ENCODE measurements at regions not wholly inside any gene's neighbourhood (a gene's known extent, or its start where the extent isn't known, plus 50 kb on each side); places are given as distances from the start of the nearest gene placed in this dataset.

- DNase-seq = no peak
Measured at GRCh38 chr3:79910337-79910736, 142.5 kb upstream of the ROBO1 start.

- DNase-seq = no peak
Measured at GRCh38 chr3:79906106-79906505, 138.3 kb upstream of the ROBO1 start.

GRCh38 chr3:79902151-79902550, 134.4 kb upstream of the ROBO1 start:
- no peak for DNase-seq

- DNase-seq = no peak
Measured at GRCh38 chr3:79898907-79899306, 131.1 kb upstream of the ROBO1 start.

GRCh38 chr3:79896086-79896485, 128.3 kb upstream of the ROBO1 start:
- DNase-seq = no peak

- DNase-seq = no peak
Measured at GRCh38 chr3:79887213-79887612, 119.4 kb upstream of the ROBO1 start.

GRCh38 chr3:79886204-79886603, 118.4 kb upstream of the ROBO1 start:
- no peak for DNase-seq

- no peak for DNase-seq
Measured at GRCh38 chr3:79885407-79885806, 117.6 kb upstream of the ROBO1 start.

- no peak for DNase-seq
Measured at GRCh38 chr3:79884354-79884753, 116.6 kb upstream of the ROBO1 start.

GRCh38 chr3:79881431-79881830, 113.6 kb upstream of the ROBO1 start:
- no peak for DNase-seq

GRCh38 chr3:79878708-79879107, 110.9 kb upstream of the ROBO1 start:
- DNase-seq = no peak

GRCh38 chr3:79874646-79875045, 106.8 kb upstream of the ROBO1 start:
- no peak for DNase-seq

- DNase-seq = no peak
Measured at GRCh38 chr3:79872483-79872882, 104.7 kb upstream of the ROBO1 start.

- no peak for DNase-seq
Measured at GRCh38 chr3:79871656-79872055, 103.9 kb upstream of the ROBO1 start.

GRCh38 chr3:79870313-79870620, 102.5 kb upstream of the ROBO1 start:
- no peak for DNase-seq

- DNase-seq = no peak
Measured at GRCh38 chr3:79869461-79870312, 101.9 kb upstream of the ROBO1 start.

GRCh38 chr3:79866162-79866561, 98.4 kb upstream of the ROBO1 start:
- DNase-seq = no peak

- DNase-seq = no peak
Measured at GRCh38 chr3:79864077-79864476, 96.3 kb upstream of the ROBO1 start.

- no peak for DNase-seq
Measured at GRCh38 chr3:79848876-79849275, 81.1 kb upstream of the ROBO1 start.

- no peak for DNase-seq
Measured at GRCh38 chr3:79847928-79848327, 80.1 kb upstream of the ROBO1 start.

- DNase-seq = no peak
Measured at GRCh38 chr3:79846148-79846933, 78.5 kb upstream of the ROBO1 start.

- no peak for DNase-seq
Measured at GRCh38 chr3:79845546-79845945, 77.7 kb upstream of the ROBO1 start.

- no peak for DNase-seq
Measured at GRCh38 chr3:79844176-79844575, 76.4 kb upstream of the ROBO1 start.

GRCh38 chr3:79843180-79843579, 75.4 kb upstream of the ROBO1 start:
- DNase-seq = no peak

- DNase-seq = no peak
Measured at GRCh38 chr3:79835701-79836100, 67.9 kb upstream of the ROBO1 start.

Data from NCI-H1092 (cell line).